Panc1 (cell line): ENCODE measurements at regions not wholly inside any gene's neighbourhood (a gene's known extent, or its start where the extent isn't known, plus 50 kb on each side); places are given as distances from the start of the nearest gene placed in this dataset.

Experiments used
- ATAC-seq: fragments of 200-7000 bp; cut with Tn5 transposase; 2 replicates; pipeline ENCODE4 v1.9.1; 2020; ENCODE audit warnings: mild to moderate bottlenecking, moderate library complexity
- BruUV-seq: library from RNA; stranded (reverse); fragments of 400-500 nt; replicated peaks from 2 replicates; lab custom pipeline; 2021; lab: Mats Ljungman, UMichigan
- CTCF ChIA-PET: fragments of 300-600 bp; sonication (Branson Sonifier 250); formaldehyde crosslinking; loops from one replicate; lab custom pipeline; 2022; ENCODE audit warnings: antibody characterized with exemption; lab: Charles Lee
- POLR2A ChIA-PET: fragments of 300-600 bp; sonication (Branson Sonifier 250); formaldehyde crosslinking; loops from one replicate; lab custom pipeline; 2022; ENCODE audit warnings: antibody characterized with exemption; lab: Charles Lee
- DNase-seq: peaks from one replicate; pipeline ENCODE4 v3.0.0-alpha.2; 2010; ENCODE audit warnings: low read depth, low spot score
- H3K27ac ChIP-seq: 2 replicates; pipeline ENCODE4 v1.5.1; 2011; ENCODE audit warnings: mild to moderate bottlenecking, low read length, inconsistent platforms
- H3K27me3 ChIP-seq: fragments of 200-500 bp; sonication (Bioruptor generic); 2 replicates; pipeline ENCODE4 v1.6.0; 2014; ENCODE audit warnings: low read length, inconsistent platforms; ENCODE audit not compliant: control insufficient read depth, insufficient read depth
- H3K36me3 ChIP-seq: fragments of 200-500 bp; sonication (Bioruptor generic); 2 replicates; pipeline ENCODE4 v1.5.1; 2014; ENCODE audit warnings: inconsistent platforms, mild to moderate bottlenecking, low read length, moderate library complexity; ENCODE audit not compliant: control insufficient read depth, insufficient read depth
- H3K4me1 ChIP-seq: 2 replicates; pipeline ENCODE4 v1.5.1; 2011; ENCODE audit warnings: inconsistent platforms, mild to moderate bottlenecking, low read length, moderate library complexity; ENCODE audit not compliant: control insufficient read depth, insufficient read depth
- H3K4me3 ChIP-seq, 2 experiments: 2 replicates each; pipeline ENCODE4 v1.5.1; 2011 to 2012; ENCODE audit warnings: low read depth in 2 of 2, low read length in 2 of 2, mild to moderate bottlenecking in 2 of 2, inconsistent platforms in 1 of 2, moderate library complexity in 1 of 2
- H3K9me3 ChIP-seq: fragments of 200-500 bp; sonication (Bioruptor generic); 2 replicates; pipeline ENCODE4 v1.5.1; 2014; ENCODE audit warnings: low read depth, mild to moderate bottlenecking, inconsistent platforms, low read length, moderate library complexity; ENCODE audit not compliant: control insufficient read depth, insufficient read depth
- CTCF ChIP-seq: fragments of 450-650 bp; IDR thresholded peaks from 2 replicates; pipeline ENCODE4 v1.5.1; 2017; ENCODE audit warnings: mild to moderate bottlenecking
- POLR2AphosphoS5 ChIP-seq: IDR thresholded peaks from 2 replicates; pipeline ENCODE4 v1.6.1; 2012; ENCODE audit warnings: mild to moderate bottlenecking, low read depth, low read length, moderate library complexity
- SIN3A ChIP-seq: IDR thresholded peaks from 2 replicates; pipeline ENCODE4 v1.6.1; 2012; ENCODE audit warnings: low read depth, mild to moderate bottlenecking, low read length, moderate library complexity, borderline replicate concordance; ENCODE audit not compliant: insufficient read depth
- TCF7L2 ChIP-seq: IDR thresholded peaks from 2 replicates; pipeline ENCODE4 v1.6.1; 2011; ENCODE audit warnings: mild to moderate bottlenecking, low read depth, low read length, inconsistent platforms
- in situ Hi-C: cut with HindIII; loops from 2 replicates; pipeline ENCODE4 v1.10.0; 2016; ENCODE audit warnings: low sequenced_read_pairs, low pct_unique_long_range_greater_than_20kb
- intact Hi-C: fragments of 100-400 bp; cut with micrococcal nuclease; formaldehyde crosslinking; loops from one replicate; pipeline ENCODE4 v1.10.0; 2022; ENCODE audit not compliant: unreplicated experiment
- TF ChIP-seq, protein P1 (sequence below), 2 experiments: IDR thresholded peaks; 2 replicates each; pipeline ENCODE4 v1.6.1; 2011 to 2012; ENCODE audit warnings: low read depth in 2 of 2, control low read depth in 1 of 2, low read length in 1 of 2, mild to moderate bottlenecking in 1 of 2, moderate library complexity in 1 of 2; ENCODE audit not compliant: insufficient read depth in 1 of 2

DNA sequence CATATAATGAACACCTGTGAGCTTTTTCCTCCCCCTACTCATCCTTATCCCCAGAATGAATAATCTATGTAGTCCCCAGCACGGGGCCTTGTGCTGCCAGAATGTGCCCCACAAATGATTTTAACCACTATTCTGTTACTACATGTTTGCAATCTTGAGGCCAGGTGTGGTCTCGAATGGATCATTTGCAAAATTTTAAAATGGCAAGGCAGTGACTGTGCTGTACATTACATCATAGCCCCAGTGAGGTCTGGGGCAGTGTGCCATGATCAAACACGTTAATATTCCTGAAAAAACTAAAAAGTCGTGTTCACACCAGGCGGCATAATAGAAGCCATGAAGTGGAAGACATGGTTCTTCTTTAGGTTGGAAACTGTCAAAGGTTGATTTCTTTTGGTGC lies 479.9 kb upstream of the EEF2KMT start:
- DNase-seq = no peak
- intact Hi-C loops (no loop called here), in situ Hi-C loops (no loop called here)
- H3K4me3 ChIP-seq = no peak overlapping the region
- no peaks in the 10 kb centered on the region for H3K4me1 ChIP-seq
- no peak for ATAC-seq
- TF ChIP-seq TCF7L2 (no peak), POLR2AphosphoS5 (no peak), CTCF (no peak)
- TF ChIP-seq, protein P1, sequence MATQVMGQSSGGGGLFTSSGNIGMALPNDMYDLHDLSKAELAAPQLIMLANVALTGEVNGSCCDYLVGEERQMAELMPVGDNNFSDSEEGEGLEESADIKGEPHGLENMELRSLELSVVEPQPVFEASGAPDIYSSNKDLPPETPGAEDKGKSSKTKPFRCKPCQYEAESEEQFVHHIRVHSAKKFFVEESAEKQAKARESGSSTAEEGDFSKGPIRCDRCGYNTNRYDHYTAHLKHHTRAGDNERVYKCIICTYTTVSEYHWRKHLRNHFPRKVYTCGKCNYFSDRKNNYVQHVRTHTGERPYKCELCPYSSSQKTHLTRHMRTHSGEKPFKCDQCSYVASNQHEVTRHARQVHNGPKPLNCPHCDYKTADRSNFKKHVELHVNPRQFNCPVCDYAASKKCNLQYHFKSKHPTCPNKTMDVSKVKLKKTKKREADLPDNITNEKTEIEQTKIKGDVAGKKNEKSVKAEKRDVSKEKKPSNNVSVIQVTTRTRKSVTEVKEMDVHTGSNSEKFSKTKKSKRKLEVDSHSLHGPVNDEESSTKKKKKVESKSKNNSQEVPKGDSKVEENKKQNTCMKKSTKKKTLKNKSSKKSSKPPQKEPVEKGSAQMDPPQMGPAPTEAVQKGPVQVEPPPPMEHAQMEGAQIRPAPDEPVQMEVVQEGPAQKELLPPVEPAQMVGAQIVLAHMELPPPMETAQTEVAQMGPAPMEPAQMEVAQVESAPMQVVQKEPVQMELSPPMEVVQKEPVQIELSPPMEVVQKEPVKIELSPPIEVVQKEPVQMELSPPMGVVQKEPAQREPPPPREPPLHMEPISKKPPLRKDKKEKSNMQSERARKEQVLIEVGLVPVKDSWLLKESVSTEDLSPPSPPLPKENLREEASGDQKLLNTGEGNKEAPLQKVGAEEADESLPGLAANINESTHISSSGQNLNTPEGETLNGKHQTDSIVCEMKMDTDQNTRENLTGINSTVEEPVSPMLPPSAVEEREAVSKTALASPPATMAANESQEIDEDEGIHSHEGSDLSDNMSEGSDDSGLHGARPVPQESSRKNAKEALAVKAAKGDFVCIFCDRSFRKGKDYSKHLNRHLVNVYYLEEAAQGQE (IDR thresholded peaks at IDR 0.05; ENCODE audit: insufficient read depth in 1 of 2, low read depth in 2 of 2, low read length in 1 of 2) = no peak
- H3K36me3 ChIP-seq = no peaks in the 10 kb centered on the region
- BruUV-seq = no TSS peak
- ChIA-PET POLR2A (no interaction called here), CTCF (no interaction called here)
- H3K27me3 ChIP-seq = peaks cover 10% of the 10 kb centered on the region; the same call in 1 of the 2 replicates
- H3K9me3 ChIP-seq = no peaks in the 10 kb centered on the region
- no peak overlapping the region for H3K27ac ChIP-seq

- H3K27me3 ChIP-seq = peaks cover 10% of the 10 kb centered on the region; the same call in 1 of the 2 replicates
- intact Hi-C loops = no loop called here
- no peak overlapping the region for H3K4me3 ChIP-seq
- ATAC-seq (no peak), DNase-seq (no peak)
- no peaks in the 10 kb centered on the region for H3K4me1 ChIP-seq
- CTCF ChIA-PET = no interaction called here
- POLR2A ChIA-PET = no interaction called here
- H3K27ac ChIP-seq = no peak overlapping the region
- in situ Hi-C loops = no loop called here
- no TSS peak for BruUV-seq
- H3K36me3 ChIP-seq = no peaks in the 10 kb centered on the region
- no peaks in the 10 kb centered on the region for H3K9me3 ChIP-seq
- TF ChIP-seq, protein P1 (IDR thresholded peaks at IDR 0.05; ENCODE audit: insufficient read depth in 1 of 2, low read depth in 2 of 2, low read length in 1 of 2) = no peak
- TF ChIP-seq SIN3A (no peak), TCF7L2 (no peak), CTCF (no peak), POLR2AphosphoS5 (no peak)
These were observed 478.2 kb upstream of the EEF2KMT start for GRCh38 chr16:5575646-5576245.
